HG03571 (cell line): ENCODE measurements at regions not wholly inside any gene's neighbourhood (a gene's known extent, or its start where the extent isn't known, plus 50 kb on each side); places are given as distances from the start of the nearest gene placed in this dataset.
"Not testable (repeated sequence)": the region's sequence is repeated elsewhere in the genome, so short reads cannot be mapped to it uniquely, and the experiment has no call there.

Experiments
- ATAC-seq: cut with Tn5 transposase; IDR thresholded peaks from one replicate; pipeline ENCODE4 v1.9.1; 2021; ENCODE audit not compliant: unreplicated experiment

DNA sequence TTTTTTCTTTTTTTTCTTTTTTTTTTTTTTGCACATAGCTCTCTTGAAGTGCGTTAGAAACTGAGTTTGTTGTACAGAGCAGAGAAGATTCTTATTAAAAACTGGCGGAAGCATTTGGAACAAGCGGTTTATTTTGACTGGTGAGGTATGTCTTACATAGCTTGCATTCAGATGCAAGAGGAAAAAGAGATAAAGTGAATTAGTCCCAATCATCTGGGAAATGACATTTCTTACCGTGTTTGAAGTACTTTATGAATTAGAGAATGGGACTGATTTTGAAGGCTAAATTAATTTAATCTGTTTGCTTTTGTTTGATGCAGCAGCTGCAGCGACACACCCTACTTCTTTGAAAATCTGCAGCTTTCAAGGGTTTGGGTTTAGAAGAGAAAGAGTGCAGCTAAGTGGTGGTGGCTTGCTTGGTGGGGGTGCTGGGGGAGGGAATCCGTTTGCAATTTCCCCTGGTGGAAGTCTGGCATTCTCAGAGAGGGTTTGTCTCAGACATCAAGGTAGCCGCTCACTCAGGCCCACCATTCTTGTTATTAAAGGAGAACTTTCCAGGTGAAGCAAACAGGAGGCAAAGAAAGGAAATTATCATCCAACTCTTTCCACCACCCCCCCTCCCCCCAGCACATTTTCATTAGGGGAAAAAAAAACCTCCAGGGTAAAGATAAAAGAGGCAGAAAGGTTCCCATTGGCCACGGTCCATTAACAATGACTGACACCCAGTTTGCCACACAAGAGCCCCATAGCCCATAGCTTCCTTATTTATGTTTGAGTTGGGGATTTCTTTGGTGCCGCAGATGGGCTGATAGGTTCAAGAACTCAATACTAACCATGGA is 231.7 kb downstream of the SKIDA1 start:
- no peak for ATAC-seq

DNA sequence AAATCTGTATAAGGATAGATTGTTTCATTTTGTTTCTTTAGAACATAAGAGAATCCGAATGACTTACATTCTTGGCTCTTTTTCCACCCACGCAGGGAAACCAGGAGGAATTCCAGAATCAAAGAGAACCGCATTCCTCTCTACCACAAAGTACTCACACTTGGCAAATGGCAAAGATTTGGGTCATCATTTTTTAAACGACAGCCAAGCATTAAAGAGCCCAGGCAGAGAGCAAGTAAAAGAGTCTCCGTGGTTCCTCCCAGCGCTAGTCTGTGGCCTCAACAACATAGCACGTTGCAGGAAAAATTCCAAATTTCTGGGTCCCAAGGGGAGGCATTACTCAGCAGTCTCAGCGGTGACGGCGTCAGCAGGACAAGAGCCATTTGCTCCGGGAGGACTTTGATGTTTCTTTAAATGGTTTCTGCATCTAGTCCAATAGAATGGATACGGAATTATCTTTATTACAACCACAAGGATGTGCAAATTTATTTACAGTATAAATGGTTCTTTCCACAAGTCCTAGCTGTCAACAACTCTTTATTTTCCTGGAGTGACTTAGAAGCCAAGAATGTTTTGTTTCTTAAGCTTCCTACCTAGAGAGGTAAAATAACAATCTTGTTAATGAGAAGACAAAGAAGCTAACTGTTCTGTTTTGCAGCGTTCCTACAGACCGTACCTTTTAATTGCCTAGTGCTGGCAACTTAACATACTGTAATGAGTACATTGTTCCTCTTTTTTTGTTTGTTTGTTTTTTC is 232.5 kb downstream of the SKIDA1 start:
- ATAC-seq = no peak

DNA sequence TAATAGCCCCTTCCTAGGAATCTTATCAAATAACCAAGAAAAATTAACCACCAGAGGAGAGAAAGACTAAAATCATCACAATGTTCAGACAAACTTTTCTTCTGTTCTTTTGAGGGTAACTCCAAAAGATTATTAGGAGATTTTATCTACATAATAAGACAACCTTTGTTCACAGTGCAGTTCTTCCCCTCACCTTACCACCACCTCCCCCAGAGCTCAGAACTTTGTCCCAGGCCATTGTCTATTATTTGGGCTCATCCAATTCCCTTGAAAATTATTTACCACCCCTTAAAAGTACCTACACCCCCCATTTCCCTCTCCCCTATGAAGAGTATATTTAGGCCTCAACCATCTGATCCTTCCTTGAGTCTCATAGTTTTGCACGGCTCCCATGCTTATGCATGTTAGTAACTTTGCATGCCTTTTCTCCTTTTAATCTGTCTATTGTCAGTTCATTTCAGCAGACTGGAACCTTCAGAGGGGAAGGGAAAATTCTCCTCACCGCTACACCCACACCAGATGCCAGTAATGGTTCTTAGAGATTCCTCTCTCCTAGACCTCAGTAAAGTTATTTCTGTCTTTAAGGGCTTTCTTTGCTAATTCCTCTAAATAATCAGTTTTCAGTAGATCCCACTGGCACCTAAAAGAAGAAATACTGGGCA is 234.9 kb downstream of the SKIDA1 start:
- ATAC-seq = no peak

DNA sequence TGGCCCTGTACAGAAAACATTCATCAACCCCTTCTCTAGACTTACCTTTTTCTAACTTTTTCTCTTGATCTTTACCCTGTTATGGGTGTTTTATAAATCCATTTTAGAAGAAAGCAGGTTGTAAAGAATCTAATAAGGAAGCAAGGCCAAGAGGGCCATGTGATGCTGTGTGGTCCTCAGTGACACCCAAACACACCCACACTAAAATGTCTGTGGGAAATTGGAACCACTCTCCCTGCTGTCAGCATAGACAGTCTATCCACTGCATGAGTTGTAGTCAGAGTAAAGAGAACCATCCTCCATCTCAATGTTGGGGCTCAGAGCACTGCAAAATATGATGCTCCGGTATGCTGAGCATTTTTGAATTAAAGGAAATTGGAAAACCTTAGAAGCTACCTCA is 235.5 kb downstream of the SKIDA1 start:
- no peak for ATAC-seq

DNA sequence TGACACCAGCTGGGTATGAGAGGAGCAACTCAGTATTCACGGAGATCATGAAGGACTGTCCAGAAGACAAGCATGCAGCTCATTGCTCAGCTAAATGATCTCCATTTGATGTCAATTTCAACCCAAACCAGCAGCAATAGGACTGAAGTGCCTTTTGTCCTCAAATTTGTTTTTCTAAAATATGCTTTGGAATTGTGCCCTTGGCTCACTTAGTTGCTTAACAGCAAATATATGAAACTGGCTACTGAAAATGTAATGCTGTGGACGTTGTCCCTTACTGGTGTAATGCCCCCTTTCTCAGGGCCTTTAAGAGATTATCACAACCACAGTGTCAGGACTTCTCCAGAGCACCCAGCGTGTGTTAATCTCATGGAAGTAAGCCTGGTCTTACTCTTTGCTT is 236.2 kb downstream of the SKIDA1 start:
- ATAC-seq = no peak

DNA sequence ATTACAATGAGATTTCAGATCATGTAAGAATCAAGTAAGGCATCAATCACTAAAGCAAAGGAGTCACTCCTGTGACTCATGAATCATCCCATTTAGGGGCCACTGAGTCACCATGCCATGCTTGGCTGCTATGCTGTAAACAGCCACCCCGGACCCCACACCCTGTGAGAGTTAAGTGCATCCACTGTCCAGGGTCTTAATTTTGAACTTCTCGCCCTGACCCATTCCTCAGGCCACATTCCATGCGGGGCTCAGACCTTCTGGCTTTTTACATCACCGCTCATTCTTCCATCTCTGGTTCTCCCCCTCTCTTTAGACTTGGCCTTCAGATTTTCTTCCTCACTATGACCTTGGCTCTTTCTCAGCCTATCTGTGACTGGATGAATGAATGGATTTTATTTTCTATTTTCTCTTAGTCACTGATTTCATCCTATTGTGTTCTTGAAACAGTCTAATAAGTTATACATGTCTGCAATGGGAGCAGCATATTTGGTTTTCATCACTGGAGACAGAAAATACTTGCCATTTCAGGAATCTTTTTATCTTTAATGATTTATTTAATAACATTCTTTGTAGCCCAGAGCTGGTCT is 239.6 kb downstream of the SKIDA1 start:
- no peak for ATAC-seq

DNA sequence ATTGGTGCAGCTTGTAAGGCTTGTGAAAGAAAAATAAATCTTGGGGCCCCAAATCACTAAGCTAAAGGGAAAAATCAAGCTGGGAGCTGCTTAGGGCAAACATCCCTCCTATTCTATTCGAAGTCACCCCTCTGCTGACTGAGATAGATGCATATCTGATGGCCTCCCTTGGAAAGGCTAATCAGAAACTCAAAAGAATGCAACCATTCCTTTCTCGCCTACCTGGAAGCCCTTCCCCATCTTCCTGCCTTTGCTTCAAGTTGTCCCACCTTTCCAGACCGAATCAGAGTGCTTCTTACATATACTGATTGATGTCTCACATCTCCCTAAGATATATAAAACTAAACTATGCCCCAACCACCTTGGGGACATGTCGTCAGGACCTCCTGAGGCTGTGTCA is 240.3 kb downstream of the SKIDA1 start:
- ATAC-seq = no peak

DNA sequence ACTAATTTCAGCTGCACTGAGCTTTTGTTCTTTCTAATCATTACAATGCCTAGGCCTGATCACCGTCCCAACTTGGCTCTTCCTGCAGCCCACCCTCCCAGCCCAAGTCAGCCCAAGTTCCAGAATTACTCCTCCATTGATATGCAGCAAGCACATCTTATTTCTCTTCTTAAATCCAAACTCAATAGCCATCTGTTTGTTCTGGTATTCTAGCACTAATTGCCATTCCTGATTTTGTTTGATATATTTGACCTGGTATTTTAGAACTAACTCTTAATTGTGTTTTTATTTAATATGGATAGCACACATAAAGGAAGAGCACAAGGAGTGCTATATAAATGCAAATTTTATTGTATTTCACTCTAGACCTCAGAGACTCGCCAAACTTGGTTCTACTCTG is 241.2 kb downstream of the SKIDA1 start:
- no peak for ATAC-seq

DNA sequence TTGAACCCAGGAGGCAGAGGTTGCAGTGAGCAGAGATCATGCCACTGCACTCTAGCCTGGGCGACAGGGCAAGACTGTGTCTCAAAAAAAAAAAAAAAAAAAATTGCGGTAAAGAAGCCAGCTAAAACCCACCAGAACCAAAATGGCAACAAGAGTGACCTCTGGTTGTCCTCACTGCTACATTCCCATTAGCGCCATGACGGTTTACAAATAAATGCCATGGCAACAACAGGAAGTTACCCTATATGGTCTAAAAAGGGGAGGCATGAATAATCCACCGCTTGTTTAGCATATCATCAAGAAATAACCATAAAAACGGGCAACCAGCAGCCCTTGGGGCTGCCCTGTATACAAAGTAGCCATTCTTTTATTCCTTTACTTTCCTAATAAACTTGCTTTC is 242.4 kb downstream of the SKIDA1 start:
- ATAC-seq = not testable (repeated sequence)

DNA sequence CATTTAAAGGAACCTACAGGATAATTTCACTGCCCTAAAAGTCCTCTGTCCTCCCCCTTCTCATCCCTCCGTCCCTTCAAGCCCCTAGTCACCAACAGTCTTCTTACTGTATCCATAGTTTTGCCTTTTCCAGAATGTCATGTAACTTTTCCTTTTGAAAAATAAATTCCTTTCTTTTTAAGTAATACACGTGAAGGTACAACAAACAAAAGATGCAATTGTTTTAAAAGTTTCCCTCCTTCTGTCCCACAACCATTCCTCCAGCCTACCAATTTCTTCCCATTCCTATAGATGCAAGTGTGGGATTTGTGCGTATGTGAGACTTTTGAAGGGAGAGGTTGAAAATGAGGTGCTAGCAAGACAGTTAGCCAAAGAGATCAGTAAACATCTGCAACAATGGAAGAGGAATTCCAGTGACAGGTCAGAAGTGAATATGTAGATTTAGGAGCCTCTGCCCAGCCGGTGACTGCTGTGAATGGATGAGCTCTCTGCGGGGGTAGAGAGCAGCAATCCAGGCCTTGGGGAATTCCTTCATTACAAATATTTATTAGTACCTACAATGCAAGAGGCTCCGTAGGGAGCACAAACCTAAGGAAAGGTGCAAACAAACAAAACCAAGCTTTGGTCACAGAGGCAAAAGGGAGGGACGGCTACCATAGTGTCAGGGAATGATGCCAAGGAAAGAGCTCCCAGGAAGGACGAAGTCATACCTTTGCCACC is 243.6 kb downstream of the SKIDA1 start:
- ATAC-seq = no peak

DNA sequence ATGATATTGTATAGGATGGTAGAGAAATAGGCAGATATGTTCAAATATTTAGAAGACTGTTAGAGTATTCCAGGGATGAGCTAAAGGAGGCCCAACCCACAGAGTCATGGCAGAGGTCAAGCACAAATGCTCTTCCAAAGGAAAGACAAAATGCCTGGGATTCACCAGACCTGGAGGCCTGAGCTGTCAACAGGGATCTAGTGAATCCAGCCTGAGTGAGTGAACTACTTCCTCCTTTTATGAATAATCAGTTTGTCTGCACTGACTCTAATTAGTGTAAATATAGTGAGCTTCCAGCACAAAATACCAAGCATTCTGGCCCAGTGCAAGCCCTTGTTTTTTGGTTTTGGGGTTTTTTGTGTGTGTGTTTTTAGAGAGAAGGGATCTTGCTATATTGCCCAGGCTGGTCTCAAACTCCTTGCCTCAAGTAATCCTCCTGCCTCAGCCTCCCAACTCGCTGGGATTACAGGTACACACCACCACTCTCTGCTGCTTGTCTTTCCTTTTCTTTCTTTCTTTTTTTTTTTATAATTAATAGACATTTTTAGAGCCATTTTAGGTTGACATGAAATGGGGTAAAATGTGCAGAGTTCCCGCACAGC is 244.4 kb downstream of the SKIDA1 start:
- no peak for ATAC-seq

DNA sequence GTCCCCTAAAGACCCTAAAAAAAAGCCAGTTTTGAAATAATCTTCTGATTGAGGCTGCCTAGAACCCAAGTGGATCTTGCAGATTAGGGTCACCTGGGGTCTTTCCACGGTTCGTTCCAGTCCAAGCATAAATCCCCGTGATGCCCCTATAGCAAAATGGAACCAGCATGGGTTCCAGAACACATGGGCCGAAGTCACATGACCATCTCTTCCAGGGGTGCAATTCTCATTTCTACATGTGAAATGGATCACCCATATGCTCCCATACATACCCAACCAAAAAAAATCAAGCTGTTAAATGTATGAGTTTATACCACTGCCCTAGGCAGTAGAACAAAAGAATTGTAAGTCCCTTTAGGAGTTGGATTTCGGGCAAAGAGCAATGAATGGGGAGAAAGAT is 245.4 kb downstream of the SKIDA1 start:
- no peak for ATAC-seq

DNA sequence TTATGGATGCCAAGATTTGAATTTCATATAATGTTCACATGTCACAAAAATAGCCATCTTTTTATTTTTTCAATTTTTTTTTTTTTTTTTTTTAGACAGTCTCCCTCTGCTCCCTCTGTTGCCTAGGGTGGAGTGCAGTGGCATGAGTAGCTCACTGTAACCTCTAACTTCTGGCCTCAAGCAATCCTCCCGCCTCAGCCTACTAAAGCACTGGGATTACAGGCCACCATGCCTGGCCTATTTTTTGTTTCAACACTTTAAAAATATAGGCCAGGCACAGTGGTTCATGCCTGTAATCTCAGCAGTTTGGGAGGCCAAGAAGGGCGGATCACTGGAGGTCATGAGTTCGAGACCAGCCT is 246.3 kb downstream of the SKIDA1 start:
- no peak for ATAC-seq

DNA sequence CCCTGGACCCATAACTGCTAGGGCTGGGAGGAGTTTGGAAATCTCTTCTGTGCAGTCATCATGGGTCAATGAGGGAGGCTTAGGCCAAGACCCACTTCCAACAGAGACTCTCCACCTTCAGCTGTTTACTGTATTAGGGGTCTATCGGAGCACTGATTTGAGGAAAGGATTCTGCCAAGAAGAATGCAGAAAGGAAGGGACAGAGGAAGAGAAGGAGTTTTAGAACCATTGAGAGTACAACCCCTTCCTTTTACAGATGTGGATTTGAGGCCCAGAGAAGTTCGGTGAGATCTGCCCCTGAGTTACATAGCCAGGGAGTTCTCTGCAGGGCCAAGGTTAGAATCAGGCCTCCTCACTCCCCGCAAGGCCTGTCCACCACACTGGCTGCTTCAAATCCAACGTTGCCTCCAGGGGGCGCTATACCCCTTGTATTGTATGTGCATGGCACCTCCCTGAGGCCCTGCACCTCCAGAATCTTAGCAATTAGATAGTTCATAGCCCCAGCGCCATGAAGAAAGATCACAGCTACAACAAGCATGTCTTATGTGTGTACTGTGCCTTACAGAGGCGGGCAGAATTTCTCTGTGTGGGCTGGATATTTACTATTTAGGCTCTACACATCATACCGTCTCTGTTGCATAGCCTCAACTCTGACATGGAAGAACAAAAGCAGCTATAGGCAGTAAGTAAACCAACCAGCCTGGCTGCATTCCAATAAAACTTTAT is 246.8 kb downstream of the SKIDA1 start:
- peak; percentile 85 for ATAC-seq

DNA sequence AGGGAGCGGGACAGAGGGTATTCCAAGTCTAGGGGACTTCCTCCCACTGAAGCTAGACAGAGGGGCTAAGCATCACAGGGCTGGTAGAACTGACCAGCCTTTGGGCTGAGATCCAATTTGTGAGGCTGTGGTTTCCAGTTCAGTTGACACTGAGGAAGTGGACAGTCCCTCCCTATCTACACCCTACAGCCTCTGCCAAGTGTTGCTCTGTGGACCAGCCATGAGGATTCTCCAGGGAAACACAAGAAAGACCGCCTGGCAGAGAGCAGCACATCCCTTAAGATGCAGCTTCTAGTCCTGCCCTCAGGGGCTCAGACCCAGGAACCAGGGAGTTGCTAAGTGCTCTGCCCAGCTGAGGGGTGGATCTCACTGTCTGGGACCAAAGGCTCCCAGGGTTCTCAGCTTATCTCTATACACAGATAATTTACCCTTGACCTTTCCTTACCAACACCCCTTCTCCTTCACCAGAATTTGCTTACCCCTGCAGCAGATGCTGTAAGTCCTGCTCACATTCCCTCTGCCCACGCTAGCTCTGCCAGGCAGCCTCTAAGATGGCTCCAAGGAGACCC is 252.0 kb downstream of the SKIDA1 start:
- no peak for ATAC-seq

DNA sequence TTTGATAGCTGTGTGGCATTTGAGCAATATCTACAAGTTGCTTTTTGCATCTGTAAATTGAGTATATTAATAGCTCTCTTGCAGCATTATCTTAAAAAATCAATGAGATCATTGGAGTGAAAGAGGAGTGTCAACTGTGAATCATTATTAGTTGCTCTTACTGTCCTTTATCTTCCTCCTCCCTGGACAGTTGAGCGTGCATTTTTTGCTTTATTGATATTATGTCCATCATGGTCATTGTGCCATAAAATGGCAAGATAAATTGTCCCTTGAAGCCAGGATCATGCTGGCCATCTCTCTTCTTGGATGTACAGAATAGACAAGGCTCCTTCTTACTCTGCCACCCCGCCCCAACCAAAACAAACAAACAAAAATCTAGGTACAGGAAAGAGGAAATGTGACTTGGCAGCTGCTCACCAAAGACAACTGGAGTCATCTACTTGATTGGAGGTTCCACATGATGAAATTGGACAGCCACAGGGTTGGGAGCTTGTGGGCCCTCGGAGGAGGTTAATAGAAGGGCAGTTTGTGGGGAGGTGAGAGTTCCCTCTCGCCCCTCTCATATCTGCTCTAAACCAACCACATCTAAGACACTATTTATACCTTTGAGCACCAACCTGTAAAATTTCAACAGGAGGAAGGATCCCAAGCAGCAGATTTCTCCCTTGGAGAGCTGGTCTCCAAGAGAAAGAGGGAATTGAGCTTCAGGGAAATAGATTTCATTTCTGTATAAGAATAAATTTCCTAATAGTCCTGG is 252.7 kb downstream of the SKIDA1 start:
- ATAC-seq = no peak

DNA sequence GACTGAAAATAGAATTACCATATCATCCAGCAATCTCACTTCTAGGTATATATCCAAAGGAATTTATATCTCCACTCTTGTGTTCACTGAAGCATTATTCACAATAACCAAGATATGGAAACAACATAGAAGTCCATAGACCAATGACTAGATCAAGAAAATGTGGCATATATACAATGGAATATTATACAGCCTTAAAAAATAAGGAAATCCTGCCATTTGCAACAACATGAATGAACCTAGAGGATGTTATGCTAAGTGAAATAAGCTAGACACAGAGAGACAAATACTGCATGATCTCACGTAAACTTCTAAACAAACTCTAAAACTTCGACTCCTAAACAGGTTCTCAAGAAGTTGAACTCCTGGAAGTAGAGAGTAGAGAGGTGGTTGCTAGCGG is 254.5 kb downstream of the SKIDA1 start:
- ATAC-seq = no peak

DNA sequence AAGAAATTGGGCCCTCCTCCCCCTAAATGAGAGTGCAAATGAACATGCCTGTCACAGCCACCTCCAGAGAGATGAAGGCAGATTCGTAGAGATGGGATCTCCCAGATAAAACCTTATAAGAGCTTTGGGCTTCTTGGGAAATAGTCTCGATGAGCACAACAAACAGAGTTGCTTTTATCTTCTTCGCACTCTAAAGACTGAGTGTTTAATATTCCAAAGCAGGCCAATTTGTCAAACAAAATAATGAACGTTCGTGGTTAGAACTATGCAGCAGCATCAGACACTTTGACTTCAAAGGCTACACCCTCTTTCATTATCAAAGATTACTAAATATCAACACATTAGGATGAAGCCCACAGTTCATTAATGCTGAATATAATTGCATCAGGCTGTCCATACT is 256.2 kb downstream of the SKIDA1 start:
- no peak for ATAC-seq

DNA sequence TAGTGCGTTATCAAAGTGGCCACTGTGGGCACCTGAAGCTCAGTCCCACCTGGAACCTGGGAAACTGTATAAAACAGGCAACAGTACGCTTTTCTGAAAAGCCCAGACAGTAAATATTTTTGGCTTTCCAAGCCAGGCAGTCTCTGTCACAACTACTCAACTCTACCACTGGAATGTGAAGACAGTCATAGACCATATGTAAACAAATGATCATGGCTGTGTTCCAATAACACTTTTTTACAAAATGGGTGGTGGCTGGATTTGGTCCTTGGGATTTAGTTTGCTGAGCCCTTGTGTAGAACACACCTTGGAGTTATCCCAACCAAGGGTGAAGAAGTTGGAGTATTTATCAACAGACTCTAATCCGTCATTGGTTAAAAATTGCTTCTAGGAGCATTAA is 259.9 kb downstream of the SKIDA1 start:
- ATAC-seq = no peak
